GM23248 (cell line): ENCODE measurements at regions not wholly inside any gene's neighbourhood (a gene's known extent, or its start where the extent isn't known, plus 50 kb on each side); places are given as distances from the start of the nearest gene placed in this dataset.

Experiments used
- EZH2 ChIP-seq: fragments of 200-600 bp; sonication (generic); IDR thresholded peaks from 2 replicates; pipeline ENCODE4 v1.6.1; 2018; ENCODE audit warnings: antibody characterized with exemption, mild to moderate bottlenecking; ENCODE audit not compliant: insufficient read depth, poor library complexity, severe bottlenecking
- EZH2phosphoT487 ChIP-seq: fragments of 200-600 bp; sonication (generic); IDR thresholded peaks from 2 replicates; pipeline ENCODE4 v1.6.1; 2018; ENCODE audit warnings: antibody characterized with exemption, moderate library complexity, mild to moderate bottlenecking, low read depth; ENCODE audit not compliant: insufficient read depth

DNA sequence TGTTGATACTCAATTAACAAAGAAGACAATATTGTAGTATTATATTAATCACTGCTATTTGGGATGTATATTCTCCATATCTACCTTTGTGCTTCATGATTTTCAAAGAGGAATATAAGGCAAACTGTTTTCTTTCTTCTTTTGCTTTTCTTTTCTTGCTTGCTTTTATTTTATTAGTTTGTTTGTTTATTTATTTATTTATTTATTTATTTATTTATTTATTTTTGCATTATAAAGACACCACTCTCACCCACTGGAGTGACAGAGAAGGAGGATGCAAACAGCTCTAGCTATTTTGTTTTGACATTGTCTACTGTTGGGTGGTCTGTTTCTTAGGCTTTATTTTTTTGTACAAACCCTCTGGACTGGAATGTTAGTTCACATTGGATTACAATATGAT is 1352.7 kb downstream of the HACE1 start:
- TF ChIP-seq EZH2 (no peak), EZH2phosphoT487 (no peak)
